Iris pigment epithelial cell (primary cell): ENCODE measurements at regions not wholly inside any gene's neighbourhood (a gene's known extent, or its start where the extent isn't known, plus 50 kb on each side); places are given as distances from the start of the nearest gene placed in this dataset.
"Not testable (repeated sequence)": the region's sequence is repeated elsewhere in the genome, so short reads cannot be mapped to it uniquely, and the experiment has no call there.

Experiments
- DNase-seq: peaks from one replicate; pipeline ENCODE4 v3.0.0-alpha.2; 2011; ENCODE audit warnings: low read depth

DNA sequence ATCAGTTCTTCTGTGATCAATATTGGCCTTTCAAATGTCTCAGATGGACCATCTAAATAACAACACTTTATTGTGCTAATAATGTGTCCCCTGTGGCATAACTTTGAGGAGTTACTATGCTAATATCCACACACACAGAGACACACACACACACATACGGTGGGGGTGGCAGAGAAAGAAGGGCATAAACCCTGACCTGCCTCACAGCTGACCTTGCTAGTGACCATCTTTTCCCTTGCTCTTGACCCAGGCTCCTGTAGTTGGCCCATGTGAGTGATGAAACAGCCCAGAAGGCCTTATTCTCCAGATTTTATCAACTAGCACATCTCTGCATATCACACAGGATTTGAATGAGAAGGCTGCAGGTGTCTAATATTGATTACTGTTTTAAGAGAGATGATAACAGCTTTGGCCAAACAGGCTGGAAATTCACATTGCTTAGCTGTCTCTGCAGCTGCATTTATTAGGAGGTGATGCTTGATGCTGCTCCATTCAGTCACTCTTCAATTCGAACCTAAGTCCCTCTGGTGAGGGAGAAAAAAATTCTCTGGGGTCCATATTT is 176.4 kb downstream of the ACTR3 start:
- DNase-seq, result no peak

DNA sequence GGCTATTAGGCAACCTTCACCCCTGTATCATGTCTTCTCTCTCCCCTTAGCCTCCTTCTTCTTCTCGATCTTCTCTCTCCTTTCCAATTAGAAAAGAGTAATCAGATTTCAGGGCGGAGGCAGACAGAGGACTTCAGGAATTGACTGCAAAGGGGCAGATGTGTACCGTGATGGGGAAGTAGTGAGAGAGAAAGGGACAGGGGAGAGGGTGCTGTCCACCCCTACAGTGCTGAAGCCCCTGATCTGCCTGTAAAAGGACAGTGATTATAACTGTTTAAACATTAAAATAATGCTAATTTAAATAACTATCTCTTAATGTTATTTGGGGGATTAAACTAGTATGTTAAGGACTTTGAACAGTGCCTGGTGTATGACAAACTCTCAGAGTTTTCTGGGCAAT is 178.5 kb downstream of the ACTR3 start:
- no peak for DNase-seq

DNA sequence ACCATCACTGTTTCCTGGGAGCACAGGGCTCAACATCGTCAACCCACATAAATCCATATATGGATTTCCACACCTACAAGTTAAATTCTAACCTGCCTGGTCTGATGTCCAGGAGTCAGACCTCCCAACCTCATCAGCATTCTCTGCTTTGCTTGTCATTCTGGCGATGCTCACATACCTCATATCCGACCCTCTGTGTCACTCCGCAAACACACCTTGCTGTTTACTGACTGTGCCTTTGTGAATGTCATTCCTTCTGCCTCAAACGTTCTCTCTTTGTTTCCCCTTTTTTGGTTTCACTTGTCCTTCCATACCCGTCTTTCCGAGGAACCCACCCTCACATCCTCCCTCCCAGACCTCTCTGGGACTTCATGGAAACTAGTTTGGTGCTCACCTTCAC is 187.1 kb downstream of the ACTR3 start:
- no peak for DNase-seq

DNA sequence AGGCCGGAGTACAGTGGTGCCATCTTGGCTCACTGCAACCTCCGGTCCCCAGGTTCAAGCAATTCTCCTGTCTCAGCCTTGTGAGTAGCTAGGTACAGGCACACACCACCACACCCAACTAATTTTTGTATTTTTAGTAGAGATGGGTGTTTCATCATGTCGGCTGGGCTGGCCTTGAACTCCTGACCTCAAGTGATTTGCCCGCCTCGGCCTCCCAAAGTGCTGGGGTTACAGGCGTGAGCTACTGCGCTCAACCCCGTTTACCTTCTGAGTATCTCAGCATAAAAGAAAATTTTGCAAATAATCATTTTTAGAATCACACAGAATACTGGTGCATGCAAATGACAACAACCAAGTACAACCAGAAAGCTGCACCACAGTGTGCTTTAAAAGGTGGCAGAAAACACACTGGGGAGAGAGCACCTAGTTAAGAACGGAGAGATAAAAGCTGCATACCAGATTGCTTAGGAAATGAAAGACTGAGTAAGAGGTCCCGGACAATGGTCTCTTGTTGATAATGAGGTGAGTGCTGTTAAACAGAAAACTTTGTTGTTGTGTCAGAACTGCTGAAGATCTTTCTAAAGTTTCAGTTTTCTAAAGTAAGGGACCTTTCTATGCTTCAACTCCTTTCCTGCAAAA is 189.6 kb downstream of the ACTR3 start:
- DNase-seq, result no peak

DNA sequence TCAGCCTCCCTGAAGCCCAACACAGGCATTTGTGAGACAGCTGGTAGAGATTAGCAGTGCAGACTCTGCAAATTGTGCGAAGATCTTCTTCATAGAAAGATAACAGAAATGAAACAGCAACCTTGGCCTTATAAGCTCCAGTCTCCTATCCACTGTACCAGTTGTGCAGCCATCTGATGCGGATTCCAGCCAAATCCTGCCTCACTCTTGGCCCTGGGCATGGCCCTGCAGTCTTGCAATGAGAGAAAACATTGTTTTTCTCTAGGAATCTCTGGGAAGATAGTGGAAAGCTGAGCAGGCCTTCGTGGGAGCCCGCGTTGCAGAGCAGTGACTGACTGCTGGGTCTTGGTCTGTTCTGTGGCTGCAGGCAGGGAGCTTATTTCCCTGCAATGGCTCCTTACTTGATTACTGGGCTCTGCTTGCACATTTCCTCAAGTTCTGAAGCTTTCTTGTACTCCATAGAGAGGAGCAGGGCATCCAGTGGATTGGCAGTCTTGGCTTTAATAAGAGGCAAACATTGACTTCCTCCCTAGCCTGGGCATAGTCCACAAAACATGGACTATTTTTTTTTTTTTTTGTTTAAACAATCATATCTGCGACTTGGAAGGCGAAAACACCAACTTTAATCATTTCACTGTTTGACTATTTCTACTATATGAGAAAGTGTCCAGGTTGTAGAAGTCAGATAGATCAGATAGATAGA is 193.0 kb downstream of the ACTR3 start:
- DNase-seq, result no peak

DNA sequence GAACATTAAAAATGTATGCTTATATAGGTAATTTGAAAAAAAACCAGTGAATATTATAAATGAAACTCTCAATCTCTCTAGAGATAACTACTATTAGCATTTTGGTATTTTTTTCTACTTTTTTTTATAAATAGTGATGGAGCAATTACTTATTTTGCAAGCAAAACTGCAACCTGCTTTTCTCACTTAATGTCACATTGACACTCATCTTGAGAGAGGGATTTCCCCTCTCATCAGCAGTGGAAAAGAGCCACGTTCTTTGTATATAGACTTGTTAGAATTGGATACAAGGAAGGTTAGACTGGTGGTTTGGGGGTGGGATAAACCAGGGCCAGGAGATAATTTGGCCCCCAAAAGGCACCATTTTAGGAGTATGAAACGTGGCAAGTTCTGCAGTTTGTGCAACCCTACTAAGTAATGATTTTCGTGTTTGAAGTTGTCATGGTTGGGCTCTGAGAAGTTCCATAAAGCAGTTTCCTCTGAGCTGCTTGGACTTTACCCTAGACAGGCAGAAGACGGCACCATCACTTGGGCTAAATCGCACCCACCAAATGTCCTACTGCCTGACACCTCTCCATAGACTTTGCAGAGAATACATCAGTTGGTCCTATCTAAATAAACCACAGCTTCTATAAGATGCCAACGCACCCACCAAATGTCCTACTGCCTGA is 194.0 kb downstream of the ACTR3 start:
- DNase-seq, result no peak

DNA sequence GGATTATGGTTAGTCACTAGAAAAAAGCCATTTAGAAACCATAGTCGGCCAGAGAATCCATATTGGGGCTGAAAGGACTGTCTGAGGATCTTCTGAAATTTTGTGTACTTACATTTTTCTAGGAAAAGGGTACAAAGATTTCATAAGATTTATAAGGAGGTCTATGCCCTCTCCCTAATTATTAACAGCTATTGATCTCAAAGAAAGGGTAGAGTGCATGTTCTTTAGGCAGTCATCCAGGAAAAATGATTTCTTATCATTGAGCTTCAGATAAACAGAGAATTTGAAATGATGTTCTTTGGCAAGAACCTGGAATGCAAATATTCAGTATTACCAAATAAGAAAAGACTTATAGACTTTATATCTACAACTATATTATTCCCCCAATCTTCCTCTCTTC is 195.3 kb downstream of the ACTR3 start:
- DNase-seq, result no peak

DNA sequence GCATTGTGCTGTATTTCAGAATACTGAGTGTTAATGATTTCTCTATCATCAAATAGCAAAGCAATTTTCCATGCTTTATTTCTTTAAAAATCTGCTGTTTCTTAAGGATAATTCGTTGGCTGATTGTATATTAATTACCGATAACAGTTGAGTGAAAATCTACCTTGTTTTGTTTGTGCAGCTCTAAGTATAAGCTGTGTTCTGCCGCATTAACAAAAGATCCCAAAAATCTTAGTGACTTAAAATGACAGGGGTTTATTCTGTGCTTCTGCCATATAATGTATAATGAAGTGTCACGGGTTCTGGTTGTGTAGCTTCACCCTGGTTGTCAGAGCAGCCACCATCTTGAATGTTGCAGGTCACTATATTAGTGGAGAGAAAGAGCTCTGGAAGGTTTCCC is 196.1 kb downstream of the ACTR3 start:
- DNase-seq, result no peak

DNA sequence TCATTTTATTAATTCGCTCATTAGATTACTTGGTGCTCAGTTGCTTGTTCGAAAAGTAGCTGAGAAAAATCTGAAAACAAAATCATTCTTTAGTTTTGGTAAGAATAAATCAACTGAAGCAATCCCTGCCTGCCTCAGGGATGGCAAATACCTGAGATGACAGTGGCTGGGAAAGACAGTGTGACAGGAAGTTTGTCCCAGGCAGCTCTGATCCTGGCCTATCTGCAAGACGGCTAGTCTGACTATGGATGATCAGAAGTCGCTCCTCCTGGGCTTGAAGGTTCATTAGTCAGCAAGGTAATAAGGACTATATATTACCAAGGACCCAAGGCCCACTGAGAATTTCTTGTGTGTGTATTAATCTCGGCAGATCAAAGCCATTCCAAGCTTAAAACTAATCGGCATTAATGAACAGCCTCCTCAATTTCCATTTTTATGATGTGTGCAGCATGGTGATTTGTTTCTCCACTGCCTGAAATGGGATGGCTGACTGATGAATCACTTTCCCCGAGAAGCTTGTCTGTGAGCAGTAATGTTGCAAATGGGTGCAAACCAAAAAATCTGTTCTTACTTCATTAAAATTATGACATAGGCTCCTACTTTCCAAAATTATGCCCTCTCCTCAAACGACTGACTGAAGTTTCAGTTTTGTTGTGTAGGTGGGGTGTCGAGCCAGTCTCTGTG is 199.9 kb downstream of the ACTR3 start:
- DNase-seq, result no peak

DNA sequence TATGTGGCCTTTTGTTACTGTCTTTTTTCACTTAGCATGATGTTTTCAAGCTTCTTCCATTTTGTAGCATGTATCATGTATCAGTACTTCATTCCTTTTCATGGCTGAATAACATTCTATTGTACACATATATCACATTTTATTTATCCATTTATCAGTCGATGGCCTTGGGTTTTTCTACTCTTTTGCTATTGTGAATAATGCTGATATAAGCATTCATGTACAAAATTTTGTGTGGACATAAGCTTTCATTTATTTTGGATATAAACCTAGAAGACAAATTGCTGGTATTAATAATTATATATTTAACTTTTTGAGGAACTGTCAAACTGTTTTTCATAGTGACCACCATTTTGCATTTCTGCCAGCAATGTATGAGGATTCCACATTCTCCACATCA is 201.1 kb downstream of the ACTR3 start:
- no peak for DNase-seq

DNA sequence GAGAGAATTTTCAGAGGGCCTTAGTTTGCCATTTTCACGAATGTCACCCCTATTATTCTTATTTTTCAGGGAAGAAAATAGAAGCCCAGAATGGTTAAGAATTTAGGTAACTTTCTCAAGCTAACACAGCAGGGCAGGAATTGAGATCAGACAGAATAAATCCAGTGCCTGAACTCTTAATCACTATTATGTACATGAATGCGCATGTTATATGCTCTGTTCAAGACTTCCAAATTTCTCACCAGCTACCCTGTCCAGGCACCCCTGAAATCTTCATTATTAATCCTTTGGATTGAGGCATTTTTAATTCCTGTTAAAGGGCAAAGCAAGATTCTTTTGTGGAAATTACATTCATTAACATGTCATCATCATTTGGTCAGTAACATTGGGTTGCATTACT is 218.4 kb downstream of the ACTR3 start:
- no peak for DNase-seq

DNA sequence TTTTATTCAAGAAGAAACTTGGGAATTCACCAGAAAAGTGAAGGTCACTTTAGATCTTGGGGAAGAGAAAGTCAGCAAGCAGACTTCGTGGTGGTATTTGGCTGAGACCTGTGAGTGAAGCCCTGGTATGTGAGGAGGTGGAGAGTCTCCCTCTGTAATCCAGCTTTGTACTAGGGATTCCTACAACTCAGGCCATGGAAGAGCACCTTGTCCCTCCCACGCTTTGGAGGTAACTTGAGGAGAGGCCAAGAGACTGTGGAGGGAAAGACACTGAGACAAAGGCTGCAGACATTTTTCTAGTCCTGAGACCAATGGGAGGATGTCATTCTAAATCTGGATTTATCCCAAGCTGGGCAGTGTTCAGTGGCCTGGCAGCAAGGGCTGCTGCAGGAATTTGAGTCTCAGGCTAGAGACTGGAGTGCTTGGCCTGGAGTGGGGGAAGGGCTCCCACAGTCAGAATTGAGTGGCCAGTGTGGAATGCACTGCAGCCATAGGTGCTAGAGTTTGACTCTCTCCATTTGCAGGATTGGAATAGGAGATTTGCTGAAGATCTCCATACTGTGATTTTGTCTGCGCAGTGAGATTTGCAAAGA is 219.0 kb downstream of the ACTR3 start:
- no peak for DNase-seq

DNA sequence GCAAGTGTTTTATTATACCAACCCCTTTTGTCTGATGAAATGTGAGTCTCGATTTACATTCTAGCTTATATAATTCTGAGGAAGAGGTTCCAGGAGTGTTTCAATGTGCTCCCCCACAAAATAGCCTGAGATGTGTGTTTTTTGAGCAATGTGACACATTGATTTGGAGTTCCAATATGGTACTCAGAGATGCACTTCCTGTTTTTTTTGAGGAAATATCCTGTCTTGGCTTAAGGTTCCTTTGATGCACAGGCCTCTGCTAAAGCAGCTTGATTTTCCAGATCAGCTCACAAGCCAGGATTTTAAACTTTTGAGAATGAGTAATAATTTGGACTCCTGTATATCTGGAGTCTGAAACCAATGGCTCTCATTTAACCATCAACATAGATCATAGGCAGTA is 221.4 kb downstream of the ACTR3 start:
- DNase-seq, result no peak

DNA sequence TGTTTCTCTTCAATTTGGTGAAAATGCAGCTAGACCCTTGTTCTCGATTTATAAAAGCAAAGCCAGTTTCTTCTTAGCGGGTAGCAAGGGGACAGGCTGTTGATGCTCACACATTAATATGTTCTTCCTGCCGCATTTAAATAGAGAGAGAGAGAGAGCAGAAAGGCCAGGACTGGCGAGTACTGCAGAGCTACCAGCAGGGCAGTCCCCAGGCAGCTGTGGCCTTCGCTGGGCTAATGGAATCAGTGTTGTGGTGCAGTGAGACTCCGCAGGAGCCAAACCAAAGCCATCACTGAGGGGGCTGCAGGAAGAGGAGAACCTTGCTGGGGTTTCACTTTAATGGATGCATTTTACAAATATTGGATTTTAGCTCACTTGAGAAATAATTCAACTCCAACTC is 223.6 kb downstream of the ACTR3 start:
- no peak for DNase-seq

DNA sequence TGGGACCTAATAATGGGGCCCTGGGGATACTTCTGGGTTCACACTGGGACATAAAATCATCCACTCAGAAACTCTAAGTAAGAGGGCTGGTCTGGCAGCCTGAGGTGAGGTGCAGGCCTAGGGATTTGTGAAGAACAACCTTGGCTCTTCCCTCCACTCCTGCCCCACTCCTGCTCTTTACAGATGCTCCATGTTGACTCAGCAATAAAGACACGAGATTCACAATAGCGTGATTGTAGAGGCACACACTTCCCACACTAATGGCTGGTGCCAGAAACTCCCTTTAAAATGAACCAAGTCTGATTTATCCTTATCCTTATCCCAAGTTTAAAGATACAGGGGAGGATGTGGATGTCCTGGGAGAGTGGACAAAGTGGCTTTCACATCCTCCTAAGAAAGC is 228.2 kb downstream of the ACTR3 start:
- DNase-seq, result no peak

DNA sequence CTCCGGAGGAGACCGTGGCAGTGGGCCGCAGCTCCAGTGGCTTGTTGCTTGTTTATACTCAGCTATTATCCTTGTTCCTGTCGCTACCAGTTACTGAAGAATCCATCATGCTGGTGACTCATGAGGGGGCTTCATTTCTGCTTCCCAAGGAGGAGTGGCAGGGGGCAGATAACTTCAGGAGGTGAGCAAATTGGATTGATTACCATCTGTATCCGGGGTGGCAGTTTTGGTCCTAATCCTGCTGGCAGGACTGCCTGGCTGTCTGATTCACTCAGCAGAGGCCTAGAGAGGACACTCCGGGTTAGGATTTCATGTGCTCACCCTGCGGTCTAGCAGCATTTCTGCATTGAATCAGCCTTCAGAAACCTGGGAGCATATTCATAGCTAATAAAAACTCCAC is 230.0 kb downstream of the ACTR3 start:
- DNase-seq, result no peak

DNA sequence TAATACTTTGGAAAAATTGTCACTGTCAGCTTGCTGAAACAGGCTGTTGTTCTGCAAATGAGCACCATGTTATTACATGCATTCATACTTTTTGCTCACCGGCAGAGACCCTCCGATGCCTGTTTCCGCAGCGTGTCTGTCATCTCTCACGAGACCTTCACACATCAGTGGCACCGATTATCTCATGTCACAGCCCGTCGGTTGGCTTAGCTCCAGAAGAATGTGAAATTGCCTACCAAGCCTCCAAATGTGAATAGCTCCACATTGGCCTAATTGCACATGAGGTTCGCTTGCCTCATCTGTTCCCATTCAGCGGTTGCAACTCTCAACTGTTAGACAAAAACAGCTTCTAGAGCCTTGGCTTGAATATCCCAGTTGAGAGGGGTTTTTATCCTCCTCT is 233.0 kb downstream of the ACTR3 start:
- DNase-seq, result no peak

DNA sequence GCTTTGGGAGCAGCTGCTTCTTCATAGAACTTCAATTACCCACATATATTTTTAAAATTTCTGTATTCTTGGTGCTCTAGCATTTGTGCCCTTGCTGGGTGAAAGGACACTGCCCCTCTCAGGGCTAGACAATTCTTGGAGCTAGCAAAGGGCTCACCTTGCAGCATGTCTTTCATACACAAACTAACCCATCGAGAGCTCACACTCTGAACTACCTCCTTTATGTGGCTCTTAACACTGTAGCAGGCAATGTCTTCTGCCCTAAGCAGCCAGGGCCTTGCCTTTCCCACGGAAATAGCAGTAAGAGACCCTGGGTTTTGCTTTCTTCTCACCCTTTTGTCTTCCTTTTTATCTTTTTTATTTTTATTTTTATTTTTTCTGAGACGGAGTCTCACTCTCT is 234.0 kb downstream of the ACTR3 start:
- DNase-seq, result no peak

DNA sequence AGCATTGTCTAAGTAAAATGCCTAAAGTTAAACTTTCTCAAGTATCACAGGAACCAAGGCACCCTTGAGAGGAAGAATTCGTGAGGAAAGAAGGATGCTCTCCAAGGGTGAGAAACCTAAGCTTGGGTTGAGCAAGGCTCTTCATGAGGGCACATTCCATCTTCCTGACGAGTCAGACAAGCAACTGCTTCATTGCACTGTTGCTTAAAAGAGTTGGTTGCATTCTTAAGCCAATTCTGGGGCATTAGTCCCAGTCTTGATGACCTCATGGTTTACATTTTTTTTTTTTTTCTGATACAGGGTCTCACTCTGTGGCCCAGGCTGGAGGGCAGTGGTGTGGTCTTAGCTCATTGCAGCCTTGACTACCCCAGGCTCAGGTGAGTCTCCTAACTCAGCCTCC is 237.5 kb downstream of the ACTR3 start:
- DNase-seq, result peak; percentile 2

DNA sequence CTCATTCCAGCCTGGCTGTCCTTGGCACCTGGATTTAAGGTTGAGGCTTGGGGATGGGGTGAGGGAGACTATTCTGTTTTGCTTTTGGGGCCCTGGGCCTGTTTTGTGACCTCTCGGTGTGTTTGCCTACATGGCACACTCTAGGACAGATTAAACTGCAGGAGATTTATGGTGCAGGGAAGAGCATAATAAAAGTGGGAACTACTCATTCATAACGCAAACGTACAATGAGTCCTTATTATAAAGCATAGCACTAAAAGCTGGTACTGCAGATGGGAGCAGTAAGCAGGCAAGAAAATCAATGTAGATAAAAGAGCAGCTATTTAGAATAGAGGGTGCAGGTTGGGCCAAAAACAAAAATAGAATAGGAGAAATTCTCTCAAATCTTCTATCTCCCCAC is 238.4 kb downstream of the ACTR3 start:
- DNase-seq, result no peak

DNA sequence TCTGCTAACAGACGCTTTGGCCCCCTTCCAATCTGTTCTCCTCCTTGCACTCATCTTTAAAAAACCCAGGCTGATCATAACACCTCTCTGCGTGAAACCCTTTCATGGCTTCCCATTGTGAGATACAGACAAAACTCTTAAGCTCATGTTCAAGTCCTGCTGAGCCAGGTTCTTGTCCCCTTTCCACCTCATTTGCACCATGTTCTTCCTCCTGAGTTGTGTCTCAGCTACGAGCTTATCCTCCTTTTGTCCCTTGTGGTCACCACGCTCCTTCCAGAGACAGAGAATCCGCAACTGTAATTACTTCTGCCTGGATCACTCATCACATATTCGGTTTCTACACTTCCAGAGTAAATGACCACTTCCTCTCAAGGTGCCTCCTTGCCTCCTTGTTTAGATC is 238.8 kb downstream of the ACTR3 start:
- DNase-seq, result no peak

DNA sequence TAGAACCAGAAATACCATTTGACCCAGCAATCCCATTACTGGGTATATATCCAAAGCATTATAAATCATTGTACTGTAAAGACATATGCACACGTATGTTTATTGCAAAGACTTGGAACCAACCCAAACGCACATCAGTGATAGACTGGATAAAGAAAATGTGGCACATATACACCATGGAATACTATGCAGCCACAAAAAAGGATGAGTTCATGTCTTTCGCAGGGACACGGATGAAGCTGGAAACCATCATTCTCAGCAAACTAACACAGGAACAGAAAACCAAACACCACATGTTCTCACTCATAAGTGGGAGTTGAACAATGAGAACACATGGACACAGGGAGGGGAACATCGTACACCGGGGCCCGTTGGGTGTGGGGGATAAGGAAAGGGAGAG is 242.2 kb downstream of the ACTR3 start:
- DNase-seq, result not testable (repeated sequence)
